Breast epithelium (tissue), 4 donors: ENCODE measurements at regions not wholly inside any gene's neighbourhood (a gene's known extent, or its start where the extent isn't known, plus 50 kb on each side); places are given as distances from the start of the nearest gene placed in this dataset.

Experiments
- DNase-seq, 2 donors: peaks; one replicate each; pipeline ENCODE4 v3.0.0-alpha.2; 2019; ENCODE audit warnings: low spot score in 2 of 2
- H3K27ac ChIP-seq, 2 donors: fragments of 200-600 bp; sonication (generic) in 1 of 2; one replicate each; pipeline ENCODE4 v1.5.1; 2016 to 2019; ENCODE audit warnings: mild to moderate bottlenecking in 1 of 2
- H3K27me3 ChIP-seq, 2 donors: fragments of 200-600 bp; sonication (generic) in 1 of 2; one replicate each; pipeline versions ENCODE4 v1.5.1 to v1.6.0; 2017 to 2019; ENCODE audit warnings: control low read depth in 1 of 2, mild to moderate bottlenecking in 1 of 2
- H3K36me3 ChIP-seq: fragments of 200-600 bp; one replicate; pipeline ENCODE4 v1.5.1; 2019
- H3K4me1 ChIP-seq, 2 donors: fragments of 200-600 bp; sonication (generic); one replicate each; pipeline ENCODE4 v1.5.1; 2016 to 2019; ENCODE audit warnings: control low read depth in 1 of 2
- H3K4me3 ChIP-seq, 3 donors: fragments of 200-600 bp; sonication (generic); 1 replicate in 2 of 3; 2 replicates in 1 of 3; pipeline ENCODE4 v1.5.1; 2016 to 2019; ENCODE audit warnings: mild to moderate bottlenecking in 3 of 3, moderate library complexity in 2 of 3
- H3K9me3 ChIP-seq, 2 donors: fragments of 200-600 bp; sonication (generic) in 1 of 2; one replicate each; pipeline ENCODE4 v1.5.1; 2016 to 2019; ENCODE audit warnings: control low read depth in 1 of 2
- POLR2A ChIP-seq: fragments of 450-650 bp; IDR thresholded peaks from one replicate; pipeline ENCODE4 v1.6.1; 2016; ENCODE audit warnings: antibody characterized with exemption, mild to moderate bottlenecking, moderate library complexity
- POLR2AphosphoS5 ChIP-seq, 3 donors: sonication (generic); formaldehyde crosslinking; IDR thresholded peaks; one replicate each; pipeline ENCODE4 v1.6.1; 2017; ENCODE audit warnings: antibody characterized with exemption in 3 of 3
- intact Hi-C: fragments of 100-400 bp; cut with DNase I; formaldehyde crosslinking; loops from one replicate; pipeline ENCODE4 v1.15.1; 2023; ENCODE audit warnings: low total_unique reads
- TF ChIP-seq, protein P1 (sequence below), 3 donors: fragments of 450-650 bp; IDR thresholded peaks; one replicate each; pipeline ENCODE4 v1.5.1; 2016 to 2017; ENCODE audit warnings: antibody characterized with exemption in 3 of 3, mild to moderate bottlenecking in 3 of 3, moderate library complexity in 3 of 3

DNA sequence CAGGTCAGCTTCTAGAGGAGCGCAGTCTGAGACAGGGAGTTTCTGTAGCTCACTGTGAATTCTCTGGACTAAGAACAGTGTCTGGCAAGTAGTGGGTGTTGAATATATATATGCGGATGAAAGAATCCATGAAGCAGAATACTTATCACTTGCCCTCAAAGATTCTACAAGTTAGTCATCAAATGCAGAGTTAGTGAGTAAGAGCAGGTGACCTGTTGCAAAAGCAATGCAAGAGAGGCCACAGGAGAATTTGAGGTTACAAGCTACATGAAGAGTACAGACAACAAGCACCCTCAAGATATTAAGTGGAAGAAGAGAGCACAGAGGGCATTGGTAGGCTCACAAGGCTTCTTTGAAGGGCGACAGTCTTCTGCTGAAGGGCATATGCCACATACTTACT lies 103.4 kb upstream of the BTBD3 start:
- intact Hi-C loops: no loop called here
- H3K9me3 ChIP-seq: no peaks in the 10 kb centered on the region
- no peaks in the 10 kb centered on the region for H3K36me3 ChIP-seq
- no peak overlapping the region for H3K4me3 ChIP-seq
- H3K27me3 ChIP-seq: no peaks in the 10 kb centered on the region
- H3K4me1 ChIP-seq: no peaks in the 10 kb centered on the region
- H3K27ac ChIP-seq: no peak overlapping the region
- DNase-seq: no peak
- TF ChIP-seq POLR2AphosphoS5 (IDR thresholded peaks at IDR 0.05) (no peak), POLR2A (no peak)
- TF ChIP-seq, protein P1, sequence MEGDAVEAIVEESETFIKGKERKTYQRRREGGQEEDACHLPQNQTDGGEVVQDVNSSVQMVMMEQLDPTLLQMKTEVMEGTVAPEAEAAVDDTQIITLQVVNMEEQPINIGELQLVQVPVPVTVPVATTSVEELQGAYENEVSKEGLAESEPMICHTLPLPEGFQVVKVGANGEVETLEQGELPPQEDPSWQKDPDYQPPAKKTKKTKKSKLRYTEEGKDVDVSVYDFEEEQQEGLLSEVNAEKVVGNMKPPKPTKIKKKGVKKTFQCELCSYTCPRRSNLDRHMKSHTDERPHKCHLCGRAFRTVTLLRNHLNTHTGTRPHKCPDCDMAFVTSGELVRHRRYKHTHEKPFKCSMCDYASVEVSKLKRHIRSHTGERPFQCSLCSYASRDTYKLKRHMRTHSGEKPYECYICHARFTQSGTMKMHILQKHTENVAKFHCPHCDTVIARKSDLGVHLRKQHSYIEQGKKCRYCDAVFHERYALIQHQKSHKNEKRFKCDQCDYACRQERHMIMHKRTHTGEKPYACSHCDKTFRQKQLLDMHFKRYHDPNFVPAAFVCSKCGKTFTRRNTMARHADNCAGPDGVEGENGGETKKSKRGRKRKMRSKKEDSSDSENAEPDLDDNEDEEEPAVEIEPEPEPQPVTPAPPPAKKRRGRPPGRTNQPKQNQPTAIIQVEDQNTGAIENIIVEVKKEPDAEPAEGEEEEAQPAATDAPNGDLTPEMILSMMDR (IDR thresholded peaks at IDR 0.05): no peak

DNA sequence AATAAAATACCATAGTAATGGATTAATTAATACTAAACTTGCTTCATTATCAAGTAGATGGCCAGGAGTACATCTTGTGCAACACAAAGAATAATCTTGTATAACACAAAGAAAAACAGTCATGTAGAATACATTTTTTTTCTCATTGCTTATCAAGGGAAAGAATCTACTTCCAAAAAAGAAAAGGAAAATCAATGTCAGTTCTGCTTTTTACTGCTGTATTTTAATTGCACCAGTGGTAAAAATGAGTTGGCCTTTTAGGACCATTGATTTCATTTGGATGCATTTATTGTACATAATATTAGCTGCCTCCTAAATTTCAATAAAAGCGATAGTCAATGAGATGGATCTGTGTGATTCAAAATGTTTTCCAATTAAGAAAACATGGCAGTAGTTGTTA lies 96.9 kb upstream of the BTBD3 start:
- TF ChIP-seq POLR2AphosphoS5 (IDR thresholded peaks at IDR 0.05): no peak
- no peak for TF ChIP-seq POLR2A
- no peaks in the 10 kb centered on the region for H3K27me3 ChIP-seq
- no peak for DNase-seq
- H3K36me3 ChIP-seq: no peaks in the 10 kb centered on the region
- H3K27ac ChIP-seq: no peak overlapping the region
- intact Hi-C loops: no loop called here
- no peaks in the 10 kb centered on the region for H3K9me3 ChIP-seq
- no peak overlapping the region for H3K4me3 ChIP-seq
- H3K4me1 ChIP-seq: no peaks in the 10 kb centered on the region

DNA sequence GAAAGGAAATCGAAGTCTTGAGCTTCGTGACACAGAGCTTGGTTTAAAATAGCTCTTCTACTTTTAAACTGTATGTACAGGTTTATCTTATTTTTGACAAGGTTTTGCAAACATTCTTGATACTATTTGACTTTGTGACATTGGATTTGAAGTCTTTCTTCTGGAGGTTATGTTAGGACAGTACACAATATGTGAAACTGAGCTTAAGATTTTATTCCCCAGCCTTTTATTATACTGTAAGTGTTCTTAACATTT lies 95.2 kb upstream of the BTBD3 start:
- H3K4me3 ChIP-seq: no peak overlapping the region
- intact Hi-C loops: no loop called here
- H3K4me1 ChIP-seq: no peaks in the 10 kb centered on the region
- no peaks in the 10 kb centered on the region for H3K36me3 ChIP-seq
- H3K27ac ChIP-seq: no peak overlapping the region
- TF ChIP-seq, protein P1 (IDR thresholded peaks at IDR 0.05): no peak
- no peak for TF ChIP-seq POLR2A
- TF ChIP-seq POLR2AphosphoS5 (IDR thresholded peaks at IDR 0.05): no peak
- H3K27me3 ChIP-seq: no peaks in the 10 kb centered on the region
- H3K9me3 ChIP-seq: no peaks in the 10 kb centered on the region
- no peak for DNase-seq

DNA sequence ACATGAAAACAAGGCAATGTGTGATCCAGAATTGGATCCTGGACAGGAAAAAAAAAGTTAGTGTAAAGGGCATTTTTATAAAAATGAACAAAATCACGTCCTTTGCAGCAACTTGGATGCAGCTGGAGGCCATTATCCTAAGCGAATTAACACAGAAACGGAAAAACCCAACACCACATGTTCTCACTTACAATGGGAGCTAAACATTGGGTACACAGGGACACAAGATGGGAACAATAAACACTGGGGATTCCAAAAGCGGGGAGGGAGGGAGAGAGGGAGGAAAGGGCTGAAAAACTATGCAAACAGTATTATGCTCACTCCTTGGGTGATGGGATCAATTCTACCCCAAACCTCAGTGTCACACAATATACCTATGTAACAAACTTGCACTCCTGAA lies 91.4 kb upstream of the BTBD3 start:
- H3K27me3 ChIP-seq: no peaks in the 10 kb centered on the region
- TF ChIP-seq, protein P1 (IDR thresholded peaks at IDR 0.05): no peak
- no peak for TF ChIP-seq POLR2A
- TF ChIP-seq POLR2AphosphoS5 (IDR thresholded peaks at IDR 0.05): no peak
- H3K9me3 ChIP-seq: no peaks in the 10 kb centered on the region
- no peak for DNase-seq
- H3K36me3 ChIP-seq: no peaks in the 10 kb centered on the region
- intact Hi-C loops: no loop called here
- H3K4me3 ChIP-seq: no peak overlapping the region
- no peaks in the 10 kb centered on the region for H3K4me1 ChIP-seq
- no peak overlapping the region for H3K27ac ChIP-seq

DNA sequence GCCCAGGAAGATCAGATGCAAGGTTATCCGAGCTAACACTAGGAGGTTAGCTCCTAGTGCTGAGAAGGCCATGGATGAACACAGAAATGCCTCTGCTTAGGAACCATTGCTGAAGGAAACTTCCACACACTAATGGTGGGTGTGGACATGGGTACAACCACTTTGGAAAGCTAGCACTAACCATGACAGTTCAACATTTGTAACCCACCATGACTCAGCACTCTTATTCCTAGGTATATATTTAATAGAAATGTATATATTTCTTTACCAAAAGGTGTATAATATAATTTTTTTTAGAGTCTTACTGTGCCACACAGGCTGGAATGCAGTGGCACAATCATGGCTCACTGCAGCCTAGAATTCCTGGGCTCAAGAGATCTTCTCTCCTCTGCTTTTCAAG lies 85.3 kb upstream of the BTBD3 start:
- intact Hi-C loops: no loop called here
- Histone ChIP-seq H3K27me3 (no peaks in the 10 kb centered on the region), H3K4me1 (no peaks in the 10 kb centered on the region), H3K4me3 (no peak overlapping the region), H3K36me3 (no peaks in the 10 kb centered on the region), H3K27ac (no peak overlapping the region), H3K9me3 (peaks cover 0 to 6% of the 10 kb centered on the region in 2 donors)
- DNase-seq: no peak
- TF ChIP-seq POLR2AphosphoS5 (IDR thresholded peaks at IDR 0.05): no peak
- TF ChIP-seq, protein P1 (IDR thresholded peaks at IDR 0.05): no peak
- no peak for TF ChIP-seq POLR2A

DNA sequence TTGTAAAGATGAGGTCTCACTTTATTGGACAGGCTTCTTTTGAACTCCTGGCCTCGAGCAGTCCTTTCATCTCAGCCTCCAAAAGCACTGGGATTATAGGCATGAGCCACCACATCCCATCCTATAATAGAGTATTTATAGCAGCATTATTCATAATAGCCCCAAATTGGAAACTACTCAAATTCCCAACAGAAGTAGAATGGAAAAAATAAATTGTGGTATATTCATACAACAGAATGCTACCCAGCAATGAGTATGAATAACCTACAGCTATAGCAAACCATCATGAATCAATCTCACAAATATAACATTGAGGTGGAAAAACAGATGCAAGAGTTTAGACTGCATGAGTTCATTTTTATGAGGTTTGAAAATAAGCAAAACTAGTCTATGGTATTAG lies 84.8 kb upstream of the BTBD3 start:
- TF ChIP-seq POLR2A: no peak
- TF ChIP-seq, protein P1 (IDR thresholded peaks at IDR 0.05): no peak
- TF ChIP-seq POLR2AphosphoS5 (IDR thresholded peaks at IDR 0.05): no peak
- intact Hi-C loops: no loop called here
- peaks cover 0 to 6% of the 10 kb centered on the region in 2 donors for H3K9me3 ChIP-seq

More for the DNA sequence above, 84.8 kb upstream of the BTBD3 start:
- no peak for DNase-seq
- Histone ChIP-seq H3K27ac (no peak overlapping the region), H3K4me1 (no peaks in the 10 kb centered on the region), H3K27me3 (no peaks in the 10 kb centered on the region), H3K4me3 (no peak overlapping the region), H3K36me3 (no peaks in the 10 kb centered on the region)
